ENCODE measurements at regions not wholly inside any gene's neighbourhood (a gene's known extent, or its start where the extent isn't known, plus 50 kb on each side); places are given as distances from the start of the nearest gene placed in this dataset.

DNA sequence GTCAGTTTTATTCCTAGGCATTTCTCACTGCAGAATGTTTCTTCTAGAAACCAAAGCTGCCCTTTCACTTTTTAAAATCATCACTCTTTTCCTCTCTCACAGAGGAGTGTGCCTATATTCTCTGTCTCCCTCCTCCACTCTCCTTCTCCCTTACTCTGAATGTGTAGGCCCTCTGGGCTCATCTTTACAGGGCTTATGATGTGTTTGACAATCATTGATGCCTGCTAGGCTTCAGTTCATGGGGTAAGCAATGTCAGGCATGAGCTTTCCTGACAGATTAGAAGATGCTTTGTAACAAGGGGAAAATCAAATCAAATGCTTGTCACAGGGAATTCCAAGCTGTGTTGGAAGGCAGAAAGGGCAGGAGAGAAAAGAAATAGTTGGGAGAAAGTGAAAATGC, 742.9 kb downstream of the SORCS3 start:
- no peak overlapping the region for H3K4me3 ChIP-seq (ENCODE audit: low read depth, low read length)
- no peak for DNase-seq (ENCODE audit: low read depth)
- H3K27me3 ChIP-seq (ENCODE audit: control insufficient read depth, insufficient read depth, low read length), result no peaks in the 10 kb centered on the region
- H3K36me3 ChIP-seq (ENCODE audit: control insufficient read depth, insufficient read depth, low read length), result no peaks in the 10 kb centered on the region
- POLR2A ChIA-PET, result no interaction called here
- CTCF ChIA-PET, result no interaction called here
- TF ChIP-seq, protein P1, sequence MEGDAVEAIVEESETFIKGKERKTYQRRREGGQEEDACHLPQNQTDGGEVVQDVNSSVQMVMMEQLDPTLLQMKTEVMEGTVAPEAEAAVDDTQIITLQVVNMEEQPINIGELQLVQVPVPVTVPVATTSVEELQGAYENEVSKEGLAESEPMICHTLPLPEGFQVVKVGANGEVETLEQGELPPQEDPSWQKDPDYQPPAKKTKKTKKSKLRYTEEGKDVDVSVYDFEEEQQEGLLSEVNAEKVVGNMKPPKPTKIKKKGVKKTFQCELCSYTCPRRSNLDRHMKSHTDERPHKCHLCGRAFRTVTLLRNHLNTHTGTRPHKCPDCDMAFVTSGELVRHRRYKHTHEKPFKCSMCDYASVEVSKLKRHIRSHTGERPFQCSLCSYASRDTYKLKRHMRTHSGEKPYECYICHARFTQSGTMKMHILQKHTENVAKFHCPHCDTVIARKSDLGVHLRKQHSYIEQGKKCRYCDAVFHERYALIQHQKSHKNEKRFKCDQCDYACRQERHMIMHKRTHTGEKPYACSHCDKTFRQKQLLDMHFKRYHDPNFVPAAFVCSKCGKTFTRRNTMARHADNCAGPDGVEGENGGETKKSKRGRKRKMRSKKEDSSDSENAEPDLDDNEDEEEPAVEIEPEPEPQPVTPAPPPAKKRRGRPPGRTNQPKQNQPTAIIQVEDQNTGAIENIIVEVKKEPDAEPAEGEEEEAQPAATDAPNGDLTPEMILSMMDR (IDR thresholded peaks at IDR 0.05; ENCODE audit: insufficient read depth, low read depth, low read length), result no peak

DNA sequence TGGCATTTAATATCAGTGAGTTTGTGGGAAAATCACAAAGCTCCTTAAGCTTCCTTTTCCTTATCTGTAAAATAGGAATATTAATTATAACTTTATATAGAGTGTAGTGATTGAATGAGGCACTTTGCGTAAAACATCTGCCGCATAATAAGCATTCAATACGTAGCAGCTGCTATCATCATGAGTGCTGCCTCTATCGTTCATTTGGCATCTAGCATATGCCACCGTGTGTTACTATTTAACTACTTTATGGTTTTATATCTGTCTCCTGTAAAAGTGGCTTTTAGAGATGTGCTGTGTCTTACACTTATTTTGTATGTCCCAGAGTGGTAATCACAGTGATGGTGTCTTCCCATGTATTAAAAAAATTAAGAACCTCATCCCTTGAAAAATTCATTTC, 729.6 kb downstream of the SORCS3 start:
- DNase-seq (ENCODE audit: low read depth), result no peak
- POLR2A ChIA-PET, result no interaction called here
- TF ChIP-seq, protein P1 (IDR thresholded peaks at IDR 0.05; ENCODE audit: insufficient read depth, low read depth, low read length), result no peak
- Histone ChIP-seq H3K36me3 (ENCODE audit: control insufficient read depth, insufficient read depth, low read length) (no peaks in the 10 kb centered on the region), H3K4me3 (ENCODE audit: low read depth, low read length) (no peak overlapping the region), H3K27me3 (ENCODE audit: control insufficient read depth, insufficient read depth, low read length) (no peaks in the 10 kb centered on the region)
- CTCF ChIA-PET, result interaction anchor here (0.5 kb wide), 1 partner anchor 13 kb away, joined by 3 read pairs; no protein-coding TSS in a partner anchor

DNA sequence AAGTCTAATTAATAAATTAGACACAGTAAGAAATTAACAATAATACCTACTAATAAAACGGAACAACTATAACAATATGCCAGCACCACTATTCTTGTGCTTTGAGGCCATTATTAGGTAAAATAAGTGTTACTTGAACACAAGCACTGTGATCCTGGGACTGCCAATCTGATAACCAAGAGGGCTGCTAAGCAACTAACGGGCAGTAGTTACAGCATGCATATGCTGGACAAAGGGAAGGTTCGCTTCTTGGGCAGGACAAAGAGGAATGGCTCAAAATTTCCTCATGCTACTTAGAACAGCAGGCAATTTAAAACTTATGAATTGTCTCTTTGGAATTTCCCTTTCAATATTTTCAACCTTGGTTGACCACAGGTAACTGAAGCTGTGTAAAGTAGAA, 718.6 kb downstream of the SORCS3 start:
- H3K36me3 ChIP-seq (ENCODE audit: control insufficient read depth, insufficient read depth, low read length), result no peaks in the 10 kb centered on the region
- POLR2A ChIA-PET, result no interaction called here
- DNase-seq (ENCODE audit: low read depth), result no peak
- CTCF ChIA-PET, result no interaction called here
- TF ChIP-seq, protein P1 (IDR thresholded peaks at IDR 0.05; ENCODE audit: insufficient read depth, low read depth, low read length), result no peak
- no peak overlapping the region for H3K4me3 ChIP-seq (ENCODE audit: low read depth, low read length)
- no peaks in the 10 kb centered on the region for H3K27me3 ChIP-seq (ENCODE audit: control insufficient read depth, insufficient read depth, low read length)

DNA sequence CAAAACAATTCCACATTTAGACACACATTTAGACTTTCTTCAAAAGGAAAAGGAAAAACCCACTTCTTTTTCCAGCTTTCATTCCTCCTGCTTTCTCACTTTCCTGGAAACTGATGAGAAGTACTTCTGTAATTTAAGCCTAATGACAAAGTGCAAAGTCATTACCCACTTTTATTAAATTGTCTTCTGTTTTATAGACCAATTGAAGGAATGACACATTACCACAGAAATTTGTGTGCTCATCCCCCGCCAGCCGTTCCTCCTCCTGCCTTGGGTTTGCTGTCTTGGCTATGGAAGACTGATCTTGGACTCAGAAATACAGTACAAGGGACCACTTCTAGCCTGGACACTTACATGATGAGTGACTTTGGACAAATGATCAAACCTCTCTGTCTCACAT, 717.8 kb downstream of the SORCS3 start:
- no peaks in the 10 kb centered on the region for H3K27me3 ChIP-seq (ENCODE audit: control insufficient read depth, insufficient read depth, low read length)
- TF ChIP-seq, protein P1 (IDR thresholded peaks at IDR 0.05; ENCODE audit: insufficient read depth, low read depth, low read length), result no peak
- DNase-seq (ENCODE audit: low read depth), result no peak
- H3K4me3 ChIP-seq (ENCODE audit: low read depth, low read length), result no peak overlapping the region
- POLR2A ChIA-PET, result no interaction called here
- CTCF ChIA-PET, result no interaction called here
- no peaks in the 10 kb centered on the region for H3K36me3 ChIP-seq (ENCODE audit: control insufficient read depth, insufficient read depth, low read length)

DNA sequence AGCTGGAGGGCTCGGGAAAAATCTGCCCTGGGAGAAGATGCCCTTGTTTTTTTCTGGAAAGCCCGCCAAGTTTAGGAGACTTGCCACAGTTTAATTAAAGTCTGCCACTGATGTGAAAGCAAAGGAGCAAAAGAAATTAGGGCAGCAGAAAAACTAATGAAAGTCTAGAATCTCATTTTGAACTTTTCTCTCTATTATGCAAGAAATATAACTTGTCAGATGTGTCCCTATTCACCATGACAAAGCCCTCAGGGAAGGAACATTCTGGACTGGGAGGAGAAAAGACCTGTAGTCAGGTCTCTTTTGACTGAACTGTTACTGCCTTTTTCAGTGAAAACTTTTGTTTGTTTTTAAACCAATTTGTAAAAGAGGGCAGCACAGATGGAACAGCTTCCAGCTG, 715.5 kb downstream of the SORCS3 start:
- ChIA-PET CTCF (no interaction called here), POLR2A (no interaction called here)
- no peak overlapping the region for H3K4me3 ChIP-seq (ENCODE audit: low read depth, low read length)
- no peaks in the 10 kb centered on the region for H3K27me3 ChIP-seq (ENCODE audit: control insufficient read depth, insufficient read depth, low read length)
- DNase-seq (ENCODE audit: low read depth), result no peak
- no peaks in the 10 kb centered on the region for H3K36me3 ChIP-seq (ENCODE audit: control insufficient read depth, insufficient read depth, low read length)
- TF ChIP-seq, protein P1 (IDR thresholded peaks at IDR 0.05; ENCODE audit: insufficient read depth, low read depth, low read length), result no peak
